WTC11 (cell line): ENCODE measurements at regions not wholly inside any gene's neighbourhood (a gene's known extent, or its start where the extent isn't known, plus 50 kb on each side); places are given as distances from the start of the nearest gene placed in this dataset.

Experiments
- ATAC-seq: fragments of 200-7000 bp; cut with Tn5 transposase; 2 replicates; pipeline ENCODE4 v1.10.0; 2021; ENCODE audit warnings: mild to moderate bottlenecking, moderate library complexity
- CTCF ChIA-PET: fragments of 300-600 bp; sonication (Branson Sonifier 250); formaldehyde crosslinking; loops from one replicate; lab custom pipeline; 2021; ENCODE audit warnings: antibody characterized with exemption; lab: Charles Lee
- POLR2A ChIA-PET: fragments of 350-600 bp; sonication (Branson Sonifier 250); formaldehyde crosslinking; loops from one replicate; lab custom pipeline; 2021; ENCODE audit warnings: antibody characterized with exemption; lab: Charles Lee
- DNase-seq: peaks from one replicate; pipeline ENCODE4 v3.0.0; 2021; ENCODE audit warnings: low spot score
- H3K27ac Mint-ChIP-seq: 2 replicates; pipeline ENCODE4 v1.8.0; 2021; ENCODE audit warnings: mixed read lengths
- H3K27me3 Mint-ChIP-seq: 2 replicates; pipeline ENCODE4 v1.8.0; 2021; ENCODE audit warnings: low read depth, mild to moderate bottlenecking, moderate library complexity, mixed read lengths
- H3K36me3 Mint-ChIP-seq: 2 replicates; pipeline ENCODE4 v1.8.0; 2021; ENCODE audit warnings: mixed read lengths
- H3K4me1 Mint-ChIP-seq: 2 replicates; pipeline ENCODE4 v1.8.0; 2022; ENCODE audit warnings: mixed read lengths
- H3K4me3 Mint-ChIP-seq: 2 replicates; pipeline ENCODE4 v1.8.0; 2021; ENCODE audit warnings: mild to moderate bottlenecking, moderate library complexity, mixed read lengths
- H3K9me3 Mint-ChIP-seq: 2 replicates; pipeline ENCODE4 v1.8.0; 2021; ENCODE audit warnings: mixed read lengths
- ARID4B ChIP-seq: sonication (generic); formaldehyde crosslinking; IDR thresholded peaks from 2 replicates; pipeline ENCODE4 v1.8.0; 2023; ENCODE audit warnings: missing genetic modification reagents, mild to moderate bottlenecking, borderline replicate concordance
- ATF3 ChIP-seq: sonication (generic); formaldehyde crosslinking; conservative IDR thresholded peaks from 2 replicates; pipeline ENCODE4 v1.8.1; 2022; ENCODE audit warnings: mild to moderate bottlenecking, missing genetic modification reagents
- CDX4 ChIP-seq: fragments of 250-450 bp; sonication (Bioruptor Pico); IDR thresholded peaks from 2 replicates; pipeline ENCODE4 v1.9.0; 2021; ENCODE audit warnings: moderate library complexity, mild to moderate bottlenecking, inconsistent platforms, borderline replicate concordance
- E2F5 ChIP-seq: sonication (generic); formaldehyde crosslinking; IDR thresholded peaks from 2 replicates; pipeline ENCODE4 v1.8.1; 2022; ENCODE audit warnings: mild to moderate bottlenecking, moderate library complexity, missing genetic modification reagents
- EMX1 ChIP-seq: fragments of 250-450 bp; sonication (Bioruptor Pico); IDR thresholded peaks from 2 replicates; pipeline ENCODE4 v1.8.0; 2021; ENCODE audit warnings: mild to moderate bottlenecking
- ESRRA ChIP-seq: sonication (generic); formaldehyde crosslinking; IDR thresholded peaks from 2 replicates; pipeline ENCODE4 v1.8.1; 2022; ENCODE audit warnings: mild to moderate bottlenecking, missing genetic modification reagents, borderline replicate concordance
- FOXK1 ChIP-seq: sonication (generic); formaldehyde crosslinking; IDR thresholded peaks from 2 replicates; pipeline ENCODE4 v1.8.0; 2022; ENCODE audit warnings: mild to moderate bottlenecking, moderate library complexity, missing genetic modification reagents
- GABPB1 ChIP-seq: sonication (generic); formaldehyde crosslinking; IDR thresholded peaks from 2 replicates; pipeline ENCODE4 v1.8.1; 2023; ENCODE audit warnings: mild to moderate bottlenecking, missing genetic modification reagents
- HMGA2 ChIP-seq: fragments of 250-450 bp; sonication (Bioruptor Pico); IDR thresholded peaks from 2 replicates; pipeline ENCODE4 v1.4.0; 2021; ENCODE audit warnings: mild to moderate bottlenecking, moderate library complexity
- JUN ChIP-seq: sonication (generic); formaldehyde crosslinking; IDR thresholded peaks from 2 replicates; pipeline ENCODE4 v1.8.0; 2023; ENCODE audit warnings: mild to moderate bottlenecking, missing genetic modification reagents
- PRDM15 ChIP-seq: sonication (generic); formaldehyde crosslinking; IDR thresholded peaks from 2 replicates; pipeline ENCODE4 v1.8.0; 2022; ENCODE audit warnings: missing genetic modification reagents
- RELA ChIP-seq: sonication (generic); formaldehyde crosslinking; IDR thresholded peaks from 2 replicates; pipeline ENCODE4 v1.8.1; 2022; ENCODE audit warnings: missing genetic modification reagents, mild to moderate bottlenecking, borderline replicate concordance
- SOX15 ChIP-seq: fragments of 250-450 bp; sonication (Bioruptor Pico); IDR thresholded peaks from 2 replicates; pipeline ENCODE4 v1.9.0; 2021; ENCODE audit warnings: mild to moderate bottlenecking
- USF1 ChIP-seq: sonication (generic); formaldehyde crosslinking; IDR thresholded peaks from 2 replicates; pipeline ENCODE4 v1.8.0; 2022; ENCODE audit warnings: mild to moderate bottlenecking, missing genetic modification reagents
- ZNF416 ChIP-seq: fragments of 250-450 bp; sonication (Bioruptor Pico); IDR thresholded peaks from 2 replicates; pipeline ENCODE4 v1.9.0; 2021; ENCODE audit warnings: mild to moderate bottlenecking, inconsistent platforms
- ZSCAN18 ChIP-seq: fragments of 250-450 bp; sonication (Bioruptor Pico); IDR thresholded peaks from 2 replicates; pipeline ENCODE4 v2.1.2; 2022; ENCODE audit warnings: mild to moderate bottlenecking, moderate library complexity

GRCh38 chr10:130968511-130968910 is 343.0 kb downstream of the TCERG1L start:
- ATAC-seq, result no peak
- ChIA-PET POLR2A (no interaction called here), CTCF (no interaction called here)
- H3K27me3 Mint-ChIP-seq, result peaks cover 5% of the 10 kb centered on the region
- no peak overlapping the region for H3K27ac Mint-ChIP-seq
- H3K9me3 Mint-ChIP-seq, result peaks cover 74% of the 10 kb centered on the region
- no peaks in the 10 kb centered on the region for H3K4me1 Mint-ChIP-seq
- TF ChIP-seq USF1 (CRISPR knock-in tag), result no peak
- TF ChIP-seq RELA (CRISPR knock-in tag), result no peak
- TF ChIP-seq ARID4B, result no peak
- TF ChIP-seq ZSCAN18 (CRISPR knock-in tag), result no peak
- no peak for DNase-seq
- peaks cover 71% of the 10 kb centered on the region for H3K36me3 Mint-ChIP-seq
- no peak overlapping the region for H3K4me3 Mint-ChIP-seq

GRCh38 chr10:130968964-130969363 is 342.6 kb downstream of the TCERG1L start:
- no peaks in the 10 kb centered on the region for H3K4me1 Mint-ChIP-seq
- ATAC-seq (no peak), DNase-seq (no peak)
- H3K9me3 Mint-ChIP-seq, result peaks cover 74% of the 10 kb centered on the region
- peaks cover 1% of the 10 kb centered on the region; the same call in 1 of the 2 replicates for H3K27me3 Mint-ChIP-seq
- POLR2A ChIA-PET, result no interaction called here
- TF ChIP-seq SOX15 (CRISPR knock-in tag) (no peak), CDX4 (CRISPR knock-in tag) (no peak), FOXK1 (CRISPR knock-in tag) (no peak), PRDM15 (CRISPR knock-in tag) (no peak), EMX1 (CRISPR knock-in tag) (no peak), ATF3 (CRISPR knock-in tag) (no peak)
- TF ChIP-seq, all 79 proteins: peak for 0
- CTCF ChIA-PET, result no interaction called here
- Mint-ChIP-seq H3K4me3 (no peak overlapping the region), H3K27ac (no peak overlapping the region), H3K36me3 (peaks cover 73% of the 10 kb centered on the region)

- no peak for ATAC-seq
- CTCF ChIA-PET, result no interaction called here
- no peak overlapping the region for H3K27ac Mint-ChIP-seq
- peaks cover 71% of the 10 kb centered on the region for H3K9me3 Mint-ChIP-seq
- POLR2A ChIA-PET, result no interaction called here
- no peaks in the 10 kb centered on the region; the same call in 1 of the 2 replicates for H3K27me3 Mint-ChIP-seq
- H3K36me3 Mint-ChIP-seq, result peaks cover 69% of the 10 kb centered on the region
- DNase-seq, result no peak
- H3K4me1 Mint-ChIP-seq, result no peaks in the 10 kb centered on the region
- no peak overlapping the region for H3K4me3 Mint-ChIP-seq
- TF ChIP-seq JUN, result no peak
- TF ChIP-seq GABPB1 (CRISPR knock-in tag), result no peak
- TF ChIP-seq E2F5 (CRISPR knock-in tag), result no peak
- no peak for TF ChIP-seq HMGA2
- no peak for TF ChIP-seq PRDM15 (CRISPR knock-in tag)
- no peak for TF ChIP-seq ZNF416
- TF ChIP-seq ESRRA (CRISPR knock-in tag), result no peak
Observed at GRCh38 chr10:130969700-130970099, 341.8 kb downstream of the TCERG1L start.
